ENCODE measurements at regions not wholly inside any gene's neighbourhood (a gene's known extent, or its start where the extent isn't known, plus 50 kb on each side); places are given as distances from the start of the nearest gene placed in this dataset.

DNA sequence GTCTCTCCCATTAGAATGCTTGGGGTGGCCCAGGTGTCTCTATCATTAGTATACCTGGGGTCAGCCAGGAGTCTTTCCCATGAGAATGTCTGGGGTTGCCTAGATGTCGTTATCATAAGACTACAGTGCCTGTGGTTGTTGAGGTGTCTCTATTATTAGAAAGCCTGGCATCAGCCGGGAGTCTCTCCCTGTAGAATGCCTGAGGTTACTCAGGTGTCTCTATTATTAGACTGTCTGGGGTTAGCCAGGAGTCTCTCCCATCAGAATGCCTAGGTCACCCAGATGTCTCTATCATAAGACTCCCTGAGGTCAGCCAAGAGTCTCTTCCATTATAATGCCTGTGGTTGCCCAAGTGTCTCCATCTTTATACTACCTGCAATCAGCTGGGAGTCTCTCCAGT is 1541.1 kb downstream of the UQCRFS1 start:
- TF ChIP-seq, protein P1, sequence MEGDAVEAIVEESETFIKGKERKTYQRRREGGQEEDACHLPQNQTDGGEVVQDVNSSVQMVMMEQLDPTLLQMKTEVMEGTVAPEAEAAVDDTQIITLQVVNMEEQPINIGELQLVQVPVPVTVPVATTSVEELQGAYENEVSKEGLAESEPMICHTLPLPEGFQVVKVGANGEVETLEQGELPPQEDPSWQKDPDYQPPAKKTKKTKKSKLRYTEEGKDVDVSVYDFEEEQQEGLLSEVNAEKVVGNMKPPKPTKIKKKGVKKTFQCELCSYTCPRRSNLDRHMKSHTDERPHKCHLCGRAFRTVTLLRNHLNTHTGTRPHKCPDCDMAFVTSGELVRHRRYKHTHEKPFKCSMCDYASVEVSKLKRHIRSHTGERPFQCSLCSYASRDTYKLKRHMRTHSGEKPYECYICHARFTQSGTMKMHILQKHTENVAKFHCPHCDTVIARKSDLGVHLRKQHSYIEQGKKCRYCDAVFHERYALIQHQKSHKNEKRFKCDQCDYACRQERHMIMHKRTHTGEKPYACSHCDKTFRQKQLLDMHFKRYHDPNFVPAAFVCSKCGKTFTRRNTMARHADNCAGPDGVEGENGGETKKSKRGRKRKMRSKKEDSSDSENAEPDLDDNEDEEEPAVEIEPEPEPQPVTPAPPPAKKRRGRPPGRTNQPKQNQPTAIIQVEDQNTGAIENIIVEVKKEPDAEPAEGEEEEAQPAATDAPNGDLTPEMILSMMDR (IDR thresholded peaks at IDR 0.05) = no peak
- no peak for TF ChIP-seq POLR2A (IDR thresholded peaks at IDR 0.05)
